Kasumi-1 (cell line): ENCODE measurements at regions not wholly inside any gene's neighbourhood (a gene's known extent, or its start where the extent isn't known, plus 50 kb on each side); places are given as distances from the start of the nearest gene placed in this dataset.

Source experiments
- DNase-seq, 2 experiments: peaks; one replicate each; lab custom pipeline; 2025; lab: John Stamatoyannopoulos, UW

DNA sequence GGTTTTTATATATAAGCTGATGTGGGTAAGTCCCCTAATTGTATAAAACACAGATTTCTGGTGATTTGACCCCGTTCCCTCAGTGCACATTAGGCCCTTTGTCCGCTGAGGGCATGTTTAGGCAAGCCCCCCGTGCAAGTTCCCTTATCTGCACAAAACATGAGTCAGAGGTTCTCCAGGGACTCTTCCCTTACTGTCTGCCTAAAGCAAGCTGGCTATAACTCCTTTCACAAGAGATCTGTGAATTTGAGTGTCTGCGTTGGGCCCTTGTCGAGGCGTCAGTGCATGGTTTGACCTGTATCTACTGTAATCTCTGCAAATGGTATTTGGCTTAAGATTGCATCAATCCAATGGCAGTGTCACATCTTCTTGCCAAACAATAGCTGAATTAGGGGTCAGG, 712.8 kb downstream of the CDH8 start:
- no peak for DNase-seq

DNA sequence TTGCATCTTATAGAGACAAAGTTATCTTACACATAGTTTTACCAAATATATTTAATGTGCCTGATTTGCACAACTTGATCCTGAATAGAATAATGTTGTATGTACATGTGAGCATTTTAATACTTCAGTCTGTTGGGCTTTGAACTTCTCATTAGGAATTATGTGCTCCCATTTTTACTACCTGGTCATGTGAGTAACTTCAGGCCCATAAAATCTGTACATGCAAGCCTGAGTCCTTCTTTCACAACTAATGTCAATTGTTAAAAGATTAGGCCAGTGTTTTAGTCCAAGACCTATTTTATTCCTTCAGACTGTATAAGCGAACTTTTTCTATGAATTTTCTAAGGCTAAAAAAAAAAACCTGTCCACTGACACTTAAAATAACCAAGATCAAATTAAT, 715.4 kb downstream of the CDH8 start:
- no peak for DNase-seq

- no peak for DNase-seq
These were observed 722.3 kb downstream of the CDH8 start for GRCh38 chr16:61313931-61314330.

DNA sequence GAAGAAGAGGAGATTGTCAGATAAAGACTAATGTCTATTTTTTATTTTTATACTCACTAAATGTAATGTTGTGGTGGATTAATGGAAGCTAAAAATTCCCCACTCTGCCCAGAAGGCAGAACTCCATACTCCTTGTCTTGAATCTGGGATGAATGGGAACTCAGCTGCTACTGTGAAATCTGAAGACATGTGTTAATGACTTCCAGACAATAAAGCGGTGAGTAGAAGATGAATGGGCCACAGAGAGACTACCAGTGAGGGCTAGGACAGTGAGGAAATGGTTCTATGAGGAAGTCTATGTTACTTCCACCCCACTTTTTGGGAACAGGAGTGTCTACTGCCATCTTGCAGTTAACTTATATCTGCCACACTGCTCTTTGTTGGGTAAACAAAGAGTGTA, 726.9 kb downstream of the CDH8 start:
- DNase-seq, result no peak

DNA sequence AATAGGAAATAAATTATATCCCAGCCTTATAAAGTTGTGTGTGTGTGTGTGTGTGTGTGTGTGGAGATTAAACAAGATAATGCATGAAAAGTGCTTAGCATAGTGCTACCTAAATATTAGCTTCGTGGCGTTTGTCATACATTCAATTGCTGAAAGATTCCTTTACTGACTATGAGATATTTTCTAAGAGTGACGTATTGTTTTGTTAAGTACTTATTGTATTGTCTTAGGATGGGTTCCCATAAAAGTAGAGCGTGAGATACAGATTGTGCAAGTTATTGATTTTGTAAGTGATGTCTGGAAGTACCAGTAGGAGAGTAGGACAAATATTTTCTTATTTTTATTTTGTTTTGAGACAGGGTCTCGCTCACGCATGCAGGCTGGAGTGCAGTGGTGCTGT, 730.0 kb downstream of the CDH8 start:
- DNase-seq, result no peak

GRCh38 chr16:61296814-61297213, 739.4 kb downstream of the CDH8 start:
- no peak for DNase-seq

DNA sequence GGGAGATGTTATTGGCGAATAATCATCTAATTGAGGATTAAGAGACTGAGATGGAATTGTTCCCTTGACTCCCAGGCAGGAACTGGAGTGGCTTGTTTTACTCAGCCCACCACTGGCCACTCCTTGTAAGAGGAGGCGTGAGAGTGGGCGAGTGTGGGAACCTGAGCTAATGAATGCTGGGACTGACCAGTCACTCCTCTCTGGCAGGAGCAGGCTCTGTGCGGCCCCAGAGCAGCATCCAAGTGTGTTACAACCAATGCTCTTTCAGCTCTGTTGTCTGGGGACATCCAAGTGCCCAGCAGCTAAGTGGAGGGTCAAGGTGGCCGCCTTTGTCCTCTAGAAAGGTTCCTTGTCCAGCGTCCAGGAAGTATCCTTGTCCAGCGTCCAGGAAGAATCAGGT, 739.9 kb downstream of the CDH8 start:
- no peak for DNase-seq

GRCh38 chr16:61295311-61295710, 740.9 kb downstream of the CDH8 start:
- no peak for DNase-seq

DNA sequence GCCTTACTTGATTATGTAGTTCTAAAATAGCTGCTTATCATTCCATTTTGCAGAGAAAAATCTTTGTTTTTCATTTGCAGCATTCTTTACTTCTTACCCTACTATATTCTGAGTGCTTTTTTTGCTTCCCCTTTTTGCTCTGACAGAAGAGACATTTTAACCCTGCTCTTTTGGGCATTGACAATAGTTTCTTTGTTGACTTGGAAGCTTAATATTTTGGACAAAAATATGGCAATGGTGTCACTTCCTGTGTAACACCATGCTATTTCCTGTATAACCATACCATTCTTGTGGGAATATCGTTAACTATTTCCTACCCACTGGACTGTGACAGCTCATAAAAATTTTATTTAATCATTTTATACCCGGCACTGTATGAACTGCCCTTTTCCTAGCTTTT, 747.1 kb downstream of the CDH8 start:
- DNase-seq, result peak in 1 of 2 experiments; percentile 47

DNA sequence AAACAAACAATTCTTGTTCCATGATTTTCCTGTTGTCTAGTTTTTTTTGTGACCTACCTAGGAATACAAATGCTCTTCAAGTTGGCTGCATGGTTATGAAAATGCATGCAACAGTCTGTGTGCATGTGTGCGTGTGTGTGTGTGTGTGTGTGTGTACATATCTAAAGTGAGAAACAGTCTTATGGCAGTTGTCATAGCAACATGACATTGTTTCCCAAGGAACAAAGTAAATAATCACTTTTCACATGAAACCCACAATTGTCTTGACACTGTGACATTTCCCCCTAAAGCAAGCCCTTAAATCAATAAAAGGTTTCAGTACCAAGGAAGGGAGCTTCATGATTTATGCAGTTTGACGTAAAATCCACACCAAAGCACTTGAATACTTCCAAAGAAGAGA, 758.4 kb downstream of the CDH8 start:
- DNase-seq, result no peak

DNA sequence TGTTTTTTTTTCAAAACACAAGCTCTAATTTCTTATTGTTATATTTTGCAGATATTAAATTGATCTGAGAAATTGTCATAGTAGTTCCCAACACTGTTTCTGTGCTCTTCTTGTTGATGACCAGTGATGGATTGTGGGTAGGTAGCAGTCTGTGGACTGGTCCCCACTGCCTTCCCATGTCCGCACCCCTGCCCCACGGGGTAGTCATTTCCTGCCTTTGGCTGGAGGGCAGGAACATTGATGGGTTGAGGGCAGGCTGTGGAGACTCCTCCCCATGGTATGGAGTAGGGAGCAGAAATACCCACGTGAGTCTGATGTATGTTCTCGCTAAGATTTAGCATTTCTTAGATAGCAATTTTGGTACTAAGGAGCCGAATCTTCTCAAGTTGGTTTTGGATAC, 762.0 kb downstream of the CDH8 start:
- DNase-seq, result no peak

DNA sequence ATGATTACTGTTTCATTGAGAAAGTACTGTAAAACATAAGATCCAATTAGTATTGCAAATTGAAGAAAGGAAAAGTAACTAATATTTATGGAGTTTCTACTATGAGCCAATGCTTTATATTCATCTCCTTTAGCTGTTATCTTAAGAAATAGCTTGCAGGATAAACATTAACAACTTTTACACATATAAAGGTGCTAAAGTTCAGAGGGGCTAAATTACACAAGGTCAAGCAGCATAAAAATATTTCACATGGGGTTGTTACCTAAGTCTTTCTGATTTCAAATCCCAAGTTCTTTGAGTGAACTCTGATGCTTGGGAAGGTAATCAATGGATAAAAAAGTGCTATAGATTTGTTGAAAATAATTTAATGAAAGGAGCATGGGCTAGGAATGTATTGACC, 765.5 kb downstream of the CDH8 start:
- DNase-seq, result no peak

- DNase-seq, result no peak
These were observed 772.8 kb downstream of the CDH8 start for GRCh38 chr16:61263400-61263799.

GRCh38 chr16:61261315-61261714, 774.9 kb downstream of the CDH8 start:
- DNase-seq, result no peak

DNA sequence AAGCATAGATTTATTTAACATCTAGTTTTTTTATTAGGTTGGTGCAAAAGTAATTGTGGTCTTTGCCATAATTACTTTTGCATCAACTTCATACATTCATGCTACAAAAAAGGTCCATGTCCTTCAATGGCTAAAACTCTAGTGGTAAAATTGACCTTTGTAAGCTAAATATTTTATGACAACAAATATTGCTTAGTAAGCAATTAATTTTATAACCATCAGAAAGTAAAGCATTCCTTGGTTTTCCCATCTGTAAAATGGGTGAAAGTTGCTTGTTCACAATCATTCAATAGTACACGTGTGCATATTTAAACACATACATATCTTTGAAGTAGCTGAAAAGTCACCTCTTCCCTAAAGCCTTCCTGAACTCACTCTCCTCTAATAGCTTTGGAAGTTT, 789.6 kb downstream of the CDH8 start:
- no peak for DNase-seq

DNA sequence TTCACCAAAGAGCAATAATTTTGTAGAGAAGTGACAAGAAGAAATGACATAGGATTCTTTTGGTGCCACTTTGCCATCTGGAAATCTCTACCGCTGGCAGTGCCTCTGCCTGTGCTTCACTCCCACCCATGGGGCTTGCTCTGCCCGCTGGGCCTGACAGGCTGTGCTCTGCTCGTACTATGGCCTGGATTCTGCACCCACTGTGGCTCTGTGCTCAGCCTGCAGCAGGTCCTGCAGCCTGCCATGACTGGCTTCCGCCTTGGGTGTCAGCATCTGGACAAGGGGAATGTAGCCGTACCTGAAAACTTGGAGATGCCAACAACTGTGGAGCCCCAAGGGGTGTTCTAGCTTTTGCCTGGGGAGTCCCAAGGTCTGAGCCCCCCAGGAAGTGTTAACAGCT, 792.3 kb downstream of the CDH8 start:
- no peak for DNase-seq

- DNase-seq, result no peak
These were observed 798.3 kb downstream of the CDH8 start for GRCh38 chr16:61237884-61238485.

DNA sequence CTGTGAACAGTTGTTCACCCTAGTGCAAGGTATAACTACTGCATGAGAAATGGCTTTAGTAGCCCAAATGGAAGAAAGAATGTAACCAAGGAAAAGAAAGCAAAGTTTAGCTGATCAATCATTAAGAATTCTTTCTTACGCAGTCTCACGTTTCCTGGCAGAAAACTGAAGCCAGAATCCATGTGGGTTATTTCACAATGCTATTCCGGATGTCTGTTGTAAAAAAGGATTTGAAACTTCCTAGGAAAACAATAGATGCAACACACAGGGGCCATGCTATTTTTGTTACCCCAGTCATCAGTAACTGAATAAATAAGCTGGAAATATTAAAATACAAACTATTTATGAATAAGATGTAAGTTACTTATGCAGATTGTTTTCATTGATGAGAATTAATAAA, 802.5 kb downstream of the CDH8 start:
- DNase-seq, result no peak

GRCh38 chr16:61228371-61228770, 807.9 kb downstream of the CDH8 start:
- no peak for DNase-seq

GRCh38 chr16:61215605-61216004, 820.6 kb downstream of the CDH8 start:
- DNase-seq, result no peak

DNA sequence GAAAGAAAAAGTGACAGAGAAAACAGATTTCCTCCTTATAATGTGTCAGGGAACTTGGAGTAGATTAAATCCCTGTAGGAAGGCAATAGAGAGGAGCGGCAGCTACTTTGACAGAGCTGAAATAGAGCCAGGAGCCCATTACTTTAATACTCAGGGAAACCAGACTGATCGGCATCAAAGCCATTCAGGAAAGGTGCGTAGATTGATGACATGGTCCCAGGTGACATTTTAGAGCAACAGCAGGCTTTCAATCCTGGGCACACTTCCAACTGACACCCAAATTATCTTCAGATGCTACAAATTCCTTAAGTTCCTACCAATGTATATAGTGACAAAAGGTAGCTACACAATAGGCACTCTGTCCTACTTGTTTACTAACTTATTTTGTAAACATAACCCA, 821.5 kb downstream of the CDH8 start:
- DNase-seq, result no peak

GRCh38 chr16:61210076-61210475, 826.2 kb downstream of the CDH8 start:
- DNase-seq, result no peak

- no peak for DNase-seq
These were observed 841.2 kb downstream of the CDH8 start for GRCh38 chr16:61195006-61195405.

DNA sequence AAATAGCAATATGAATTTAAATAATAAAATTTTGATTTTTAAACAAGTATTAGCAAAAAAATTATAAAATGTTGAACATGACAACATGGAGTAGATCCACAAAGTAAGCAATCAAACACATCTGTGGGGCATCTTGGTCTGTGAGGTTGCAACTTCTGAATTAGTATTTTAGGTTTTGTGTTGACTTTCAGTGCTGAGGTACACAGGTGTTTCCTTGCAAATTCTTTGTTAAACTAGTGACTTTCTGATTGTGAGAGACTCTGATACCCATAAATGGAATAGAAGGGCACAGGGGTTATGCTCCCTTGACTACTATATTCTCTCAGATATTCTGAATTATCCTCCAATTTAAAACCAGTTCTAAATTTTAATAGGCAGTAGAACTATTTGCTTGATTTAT, 841.7 kb downstream of the CDH8 start:
- DNase-seq, result no peak

DNA sequence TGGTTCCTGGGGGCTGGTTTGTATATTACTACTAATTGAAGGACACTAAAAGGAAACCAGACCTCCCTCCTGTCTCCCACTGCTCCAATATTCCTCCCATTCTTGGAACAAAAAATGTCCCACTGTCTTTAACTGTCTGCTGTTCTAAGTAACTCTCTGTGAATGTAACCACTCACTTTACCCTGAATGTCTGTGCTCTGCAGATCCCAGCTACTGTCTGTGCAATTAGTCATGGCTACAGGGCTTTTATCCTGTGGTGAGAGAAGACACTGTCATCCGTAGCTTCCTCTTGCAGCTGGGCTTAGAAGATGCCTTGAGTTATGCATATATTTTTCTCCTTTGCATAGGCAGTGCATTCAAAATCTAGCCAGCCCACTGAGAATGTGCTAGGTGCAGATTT, 853.8 kb downstream of the CDH8 start:
- DNase-seq, result peak; percentile 60 to 71
